GM18909 (cell line): ENCODE measurements at regions not wholly inside any gene's neighbourhood (a gene's known extent, or its start where the extent isn't known, plus 50 kb on each side); places are given as distances from the start of the nearest gene placed in this dataset.

Source experiments
- ATAC-seq: cut with Tn5 transposase; IDR thresholded peaks from one replicate; pipeline ENCODE4 v1.9.1; 2021; ENCODE audit warnings: mild to moderate bottlenecking; ENCODE audit not compliant: unreplicated experiment, poor library complexity

DNA sequence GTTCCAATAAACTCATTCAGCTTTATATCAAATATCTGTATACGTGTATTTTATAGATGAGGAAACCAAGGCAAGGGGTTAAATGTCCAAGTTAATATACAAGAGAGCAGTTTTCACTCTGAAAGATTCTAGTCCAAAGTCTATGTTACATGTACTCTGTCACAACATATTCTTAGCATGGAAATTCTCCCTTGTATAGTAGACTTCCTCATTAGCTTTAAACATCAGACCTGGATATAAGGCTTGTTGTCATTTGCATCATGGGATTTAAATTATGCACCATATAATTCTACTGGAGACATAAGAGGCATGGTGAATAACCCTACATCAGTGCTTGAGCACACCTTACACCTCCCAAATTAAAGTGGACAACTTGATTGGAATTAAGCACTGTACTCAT lies 681.9 kb upstream of the CCDC179 start:
- ATAC-seq, result no peak

- no peak for ATAC-seq
Measured at GRCh38 chr11:23542816-23543215, 682.5 kb upstream of the CCDC179 start.

DNA sequence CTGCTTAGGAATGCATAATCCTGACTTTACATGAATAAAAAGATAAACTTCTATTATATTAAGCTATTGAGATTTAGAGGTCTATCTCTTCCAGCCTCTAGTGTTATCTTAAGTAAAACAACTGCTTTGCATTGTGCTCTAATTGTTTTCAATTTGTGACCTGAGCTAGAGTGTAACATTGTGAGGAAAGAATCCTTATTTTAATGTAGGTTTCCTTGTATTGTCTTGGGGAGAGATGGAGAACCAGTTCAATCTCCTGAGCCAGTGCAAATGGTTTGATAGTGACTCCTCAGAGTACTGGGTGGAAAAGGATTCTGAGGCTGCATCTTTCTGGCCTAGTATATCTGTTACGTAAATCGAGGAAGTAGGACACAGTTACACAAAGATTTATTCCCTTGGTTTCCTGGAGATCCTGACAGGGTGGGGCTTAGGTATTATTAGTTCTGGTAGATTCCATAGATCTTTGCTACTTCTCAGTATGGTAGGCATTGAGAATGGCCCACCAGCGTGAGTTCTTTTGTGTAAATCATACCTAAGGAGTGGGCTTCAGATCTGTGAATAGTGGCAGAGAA lies 683.5 kb upstream of the CCDC179 start:
- ATAC-seq, result no peak

DNA sequence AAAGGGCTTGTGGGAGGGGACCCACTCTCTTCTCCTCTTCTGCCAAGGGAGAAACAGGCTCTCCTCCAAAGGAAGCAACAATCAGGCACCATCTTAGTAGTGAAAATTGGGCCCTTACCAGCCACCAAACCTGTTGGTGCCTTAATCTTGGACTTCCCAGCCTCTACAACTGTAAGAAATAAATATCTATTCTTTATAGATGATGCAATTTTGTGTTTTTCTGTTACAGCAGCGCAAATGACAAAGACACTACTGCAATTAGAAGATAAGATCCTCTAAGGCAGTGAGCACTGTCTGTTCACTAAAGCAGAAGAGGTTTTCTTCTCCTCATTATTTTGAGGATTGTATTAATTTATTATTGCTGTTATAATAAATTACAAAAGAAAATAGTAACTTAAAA lies 691.4 kb upstream of the CCDC179 start:
- ATAC-seq, result no peak

- ATAC-seq, result no peak
Measured at GRCh38 chr11:23554002-23554401, 693.7 kb upstream of the CCDC179 start.

DNA sequence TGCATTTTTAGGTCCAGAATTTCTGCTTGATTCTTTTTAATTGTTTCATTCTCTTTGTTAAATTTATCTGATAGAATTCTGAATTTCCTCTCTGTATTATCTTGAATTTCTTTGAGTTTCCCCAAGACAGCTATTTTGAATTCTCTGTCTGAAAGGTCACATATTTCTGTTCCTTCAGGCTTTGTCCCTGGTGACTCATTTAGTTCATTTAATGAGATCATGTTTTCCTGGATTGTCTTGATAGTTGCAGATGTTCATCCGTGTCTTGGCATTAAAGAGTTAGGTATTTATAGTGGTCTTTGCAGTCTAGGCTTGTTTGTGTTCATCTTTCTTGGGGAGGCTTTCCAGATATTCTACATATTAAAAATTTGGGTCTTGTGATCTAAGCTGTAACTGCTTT lies 694.8 kb upstream of the CCDC179 start:
- no peak for ATAC-seq

GRCh38 chr11:23556163-23556750 lies 696.0 kb upstream of the CCDC179 start:
- ATAC-seq, result no peak

GRCh38 chr11:23563591-23563990 lies 703.3 kb upstream of the CCDC179 start:
- no peak for ATAC-seq

DNA sequence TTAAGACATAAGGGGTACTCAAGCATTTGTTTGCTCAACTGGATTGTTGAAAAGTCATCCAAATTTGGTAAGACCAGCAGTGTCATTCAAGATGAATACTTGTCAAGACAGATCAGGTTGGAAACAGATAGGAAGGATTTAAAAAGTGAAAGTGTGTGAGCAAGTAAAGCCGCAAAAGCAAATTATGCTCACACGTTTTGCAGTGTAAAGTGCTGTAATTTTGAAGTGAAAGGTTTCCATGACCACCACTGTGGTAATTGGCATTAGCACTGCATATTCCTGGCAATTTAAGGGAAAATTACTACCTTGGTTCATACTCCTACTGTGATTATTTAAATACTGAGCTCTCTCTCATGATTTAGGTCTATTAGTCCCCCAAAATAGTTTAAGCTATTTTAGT lies 704.1 kb upstream of the CCDC179 start:
- no peak for ATAC-seq

- ATAC-seq, result peak; percentile 13
Measured at GRCh38 chr11:23569134-23569533, 708.9 kb upstream of the CCDC179 start.

- ATAC-seq, result peak; percentile 71
Measured at GRCh38 chr11:23569547-23569946, 709.3 kb upstream of the CCDC179 start.

- ATAC-seq, result no peak
Measured at GRCh38 chr11:23570828-23571227, 710.6 kb upstream of the CCDC179 start.

DNA sequence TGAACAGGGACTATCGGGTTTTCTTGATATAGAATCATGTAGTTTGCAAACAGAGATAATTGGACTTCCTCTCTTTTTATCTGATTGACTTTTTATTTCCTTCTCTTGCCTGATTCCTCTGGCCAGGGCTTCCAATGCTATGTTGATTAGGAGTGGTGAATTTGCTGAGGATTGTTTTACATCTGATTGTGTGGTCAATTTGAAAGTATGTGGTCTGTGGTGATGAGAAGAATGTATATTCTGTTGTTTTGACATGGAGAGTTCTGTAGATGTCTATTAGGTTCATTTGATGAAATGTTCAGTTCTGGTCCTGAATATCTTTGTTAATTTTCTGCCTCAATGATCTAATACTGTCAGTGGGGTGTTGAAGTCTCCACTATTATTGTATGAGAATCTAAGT lies 713.2 kb upstream of the CCDC179 start:
- no peak for ATAC-seq

DNA sequence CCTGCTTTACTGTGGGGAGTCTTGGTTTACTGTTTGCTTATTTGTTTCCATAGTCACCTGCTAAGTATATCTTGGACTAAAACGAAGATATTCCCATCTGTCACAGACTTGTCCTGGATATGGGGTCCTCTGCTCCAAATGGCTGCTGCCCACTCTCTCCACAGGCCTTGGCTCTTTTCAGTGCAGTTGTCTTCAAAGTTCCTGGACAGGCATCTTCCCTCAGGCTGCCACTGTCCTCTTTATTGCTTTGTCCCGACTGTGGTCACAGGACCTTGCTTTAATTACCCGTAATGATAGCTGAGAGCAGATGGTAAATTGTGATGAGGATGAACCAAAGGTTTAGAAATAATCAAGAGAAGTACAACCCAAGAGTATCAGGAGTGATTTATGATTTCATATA lies 713.9 kb upstream of the CCDC179 start:
- no peak for ATAC-seq

DNA sequence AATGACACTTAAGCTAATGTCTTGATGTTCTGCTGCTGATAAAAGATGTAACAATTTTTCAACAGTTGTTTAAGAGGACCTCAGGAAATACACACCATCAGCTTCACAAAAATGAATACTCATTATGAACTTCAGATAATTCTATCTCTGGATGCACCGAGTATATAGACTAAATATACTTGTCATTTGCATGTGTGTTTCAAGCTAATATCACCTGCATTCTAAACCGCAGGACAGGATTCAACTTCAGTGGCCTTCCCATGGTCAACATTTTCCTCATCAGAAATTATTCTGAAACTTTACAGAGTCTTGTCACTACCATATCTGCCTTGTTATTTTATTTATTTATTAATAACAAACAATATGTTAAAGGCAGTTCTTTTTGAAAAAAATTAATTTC lies 717.0 kb upstream of the CCDC179 start:
- ATAC-seq, result no peak

GRCh38 chr11:23585416-23586104 lies 725.3 kb upstream of the CCDC179 start:
- no peak for ATAC-seq

- ATAC-seq, result no peak
Measured at GRCh38 chr11:23586173-23586572, 725.9 kb upstream of the CCDC179 start.

GRCh38 chr11:23590596-23591308 lies 730.5 kb upstream of the CCDC179 start:
- no peak for ATAC-seq

GRCh38 chr11:23594755-23595154 lies 734.5 kb upstream of the CCDC179 start:
- ATAC-seq, result no peak

DNA sequence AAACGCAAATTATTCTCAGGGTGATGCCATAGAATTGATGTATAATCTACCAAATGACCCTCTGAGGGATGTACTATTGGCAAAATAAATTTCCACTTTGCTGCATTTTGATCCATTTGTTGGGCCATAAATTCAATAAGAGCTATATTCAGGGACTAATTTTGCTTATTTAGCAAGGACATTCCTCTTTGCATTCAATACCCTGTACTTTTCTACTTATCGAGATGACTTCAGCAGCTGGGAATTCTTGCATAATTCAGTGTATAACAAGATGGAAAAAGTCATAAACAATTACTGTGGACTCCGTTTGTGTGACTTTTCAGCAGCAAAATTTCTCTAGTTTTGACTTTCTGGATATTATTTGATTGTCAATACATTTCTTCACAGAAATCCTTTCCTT lies 744.7 kb upstream of the CCDC179 start:
- ATAC-seq, result no peak

- no peak for ATAC-seq
Measured at GRCh38 chr11:23606191-23606590, 745.9 kb upstream of the CCDC179 start.
